Transverse colon (tissue), 4 donors: ENCODE measurements at regions not wholly inside any gene's neighbourhood (a gene's known extent, or its start where the extent isn't known, plus 50 kb on each side); places are given as distances from the start of the nearest gene placed in this dataset.

Source experiments
- POLR2A ChIP-seq: fragments of 450-650 bp; IDR thresholded peaks from one replicate; pipeline ENCODE4 v1.6.1; 2016; ENCODE audit warnings: antibody characterized with exemption, mild to moderate bottlenecking, moderate library complexity
- POLR2AphosphoS5 ChIP-seq, 3 donors: sonication (generic); formaldehyde crosslinking; IDR thresholded peaks; one replicate each; pipeline ENCODE4 v1.6.1; 2016; ENCODE audit warnings: antibody characterized with exemption in 3 of 3
- TF ChIP-seq, protein P1 (sequence below), 5 experiments: fragments of 200-600 bp in 3 of 5; fragments of 450-650 bp in 2 of 5; sonication (generic) in 3 of 5; IDR thresholded peaks; 1 replicate in 2 of 5; 2 replicates in 3 of 5; pipeline ENCODE4 v1.5.1; 2016 to 2017; ENCODE audit warnings: antibody characterized with exemption in 5 of 5, inconsistent platforms in 3 of 5, mild to moderate bottlenecking in 2 of 5, moderate library complexity in 1 of 5

DNA sequence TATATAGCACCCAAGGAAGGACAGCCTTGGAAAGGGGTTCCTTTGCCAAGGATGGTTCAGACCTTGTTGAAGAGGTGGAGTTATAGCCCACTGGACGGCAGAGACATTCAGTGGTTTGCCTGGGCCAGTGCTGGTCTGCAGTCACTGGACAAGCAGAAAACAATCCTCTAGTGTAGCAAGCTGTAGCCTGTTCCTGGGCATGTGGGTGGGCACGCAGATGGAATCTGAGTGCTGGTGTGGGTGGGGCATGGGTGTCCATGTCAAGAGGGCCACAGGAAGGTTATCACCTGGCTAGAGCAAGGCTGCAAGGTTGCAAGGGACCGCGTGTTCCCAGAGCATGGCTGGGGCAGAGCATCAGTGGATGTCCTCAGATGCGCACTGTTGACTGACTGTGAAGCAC lies 244.7 kb downstream of the PTPRU start:
- TF ChIP-seq POLR2A (no peak), POLR2AphosphoS5 (IDR thresholded peaks at IDR 0.05) (no peak)
- TF ChIP-seq, protein P1, sequence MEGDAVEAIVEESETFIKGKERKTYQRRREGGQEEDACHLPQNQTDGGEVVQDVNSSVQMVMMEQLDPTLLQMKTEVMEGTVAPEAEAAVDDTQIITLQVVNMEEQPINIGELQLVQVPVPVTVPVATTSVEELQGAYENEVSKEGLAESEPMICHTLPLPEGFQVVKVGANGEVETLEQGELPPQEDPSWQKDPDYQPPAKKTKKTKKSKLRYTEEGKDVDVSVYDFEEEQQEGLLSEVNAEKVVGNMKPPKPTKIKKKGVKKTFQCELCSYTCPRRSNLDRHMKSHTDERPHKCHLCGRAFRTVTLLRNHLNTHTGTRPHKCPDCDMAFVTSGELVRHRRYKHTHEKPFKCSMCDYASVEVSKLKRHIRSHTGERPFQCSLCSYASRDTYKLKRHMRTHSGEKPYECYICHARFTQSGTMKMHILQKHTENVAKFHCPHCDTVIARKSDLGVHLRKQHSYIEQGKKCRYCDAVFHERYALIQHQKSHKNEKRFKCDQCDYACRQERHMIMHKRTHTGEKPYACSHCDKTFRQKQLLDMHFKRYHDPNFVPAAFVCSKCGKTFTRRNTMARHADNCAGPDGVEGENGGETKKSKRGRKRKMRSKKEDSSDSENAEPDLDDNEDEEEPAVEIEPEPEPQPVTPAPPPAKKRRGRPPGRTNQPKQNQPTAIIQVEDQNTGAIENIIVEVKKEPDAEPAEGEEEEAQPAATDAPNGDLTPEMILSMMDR (IDR thresholded peaks at IDR 0.05) = no peak
